HG03460 (cell line): ENCODE measurements at regions not wholly inside any gene's neighbourhood (a gene's known extent, or its start where the extent isn't known, plus 50 kb on each side); places are given as distances from the start of the nearest gene placed in this dataset.

Experiments
- ATAC-seq: cut with Tn5 transposase; IDR thresholded peaks from one replicate; pipeline ENCODE4 v1.9.1; 2021; ENCODE audit not compliant: unreplicated experiment

DNA sequence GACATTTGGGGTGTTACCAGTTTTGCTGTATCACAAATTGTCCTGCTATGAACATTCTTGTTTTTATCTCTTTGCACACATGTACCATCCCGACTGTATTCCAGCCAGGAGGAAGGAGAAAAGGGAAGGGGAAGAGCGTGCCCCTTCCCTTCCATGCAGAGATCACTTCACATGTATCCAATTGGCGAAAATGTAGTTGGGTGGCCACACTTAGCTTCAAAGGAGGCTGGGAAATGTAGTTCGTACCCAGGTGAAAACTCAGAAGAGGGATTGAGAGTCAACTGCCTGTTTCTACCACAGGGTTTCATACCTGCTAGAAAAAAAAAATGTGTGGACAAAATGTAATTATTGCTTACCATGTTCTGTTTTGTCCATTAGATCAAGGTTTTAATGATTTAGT, 189.1 kb upstream of the PELI2 start:
- ATAC-seq, result no peak

GRCh38 chr14:55930016-55930784, 188.0 kb upstream of the PELI2 start:
- ATAC-seq, result no peak

GRCh38 chr14:55936691-55937090, 181.5 kb upstream of the PELI2 start:
- ATAC-seq, result no peak

DNA sequence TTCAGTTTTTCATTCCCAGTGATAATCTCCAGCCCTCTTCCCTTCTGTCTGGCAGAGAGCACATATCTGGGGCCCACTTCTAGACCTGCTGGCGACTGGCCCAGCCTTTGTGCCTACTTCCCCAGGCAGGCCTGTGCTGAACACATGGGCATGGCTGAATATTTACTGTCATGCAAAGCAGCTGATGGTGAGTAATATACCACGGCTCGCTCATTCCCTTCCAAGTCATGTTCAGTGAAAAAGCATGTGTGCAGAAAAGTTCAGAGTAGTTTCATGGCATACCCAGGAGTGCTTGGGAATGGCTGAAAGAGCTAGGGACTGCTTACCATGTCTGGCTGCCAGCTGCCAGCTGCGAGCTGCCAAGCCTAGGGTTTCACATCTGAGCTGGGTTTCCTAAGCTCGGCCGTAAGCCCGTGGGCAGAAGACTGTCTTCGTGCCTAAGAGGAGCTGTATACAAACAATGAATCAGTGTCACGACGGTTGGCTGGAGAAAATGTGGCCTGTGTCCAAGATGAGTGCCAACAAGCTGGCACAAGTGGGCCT, 179.9 kb upstream of the PELI2 start:
- no peak for ATAC-seq

- ATAC-seq, result no peak
Measured at GRCh38 chr14:55942076-55942654, 176.0 kb upstream of the PELI2 start.

DNA sequence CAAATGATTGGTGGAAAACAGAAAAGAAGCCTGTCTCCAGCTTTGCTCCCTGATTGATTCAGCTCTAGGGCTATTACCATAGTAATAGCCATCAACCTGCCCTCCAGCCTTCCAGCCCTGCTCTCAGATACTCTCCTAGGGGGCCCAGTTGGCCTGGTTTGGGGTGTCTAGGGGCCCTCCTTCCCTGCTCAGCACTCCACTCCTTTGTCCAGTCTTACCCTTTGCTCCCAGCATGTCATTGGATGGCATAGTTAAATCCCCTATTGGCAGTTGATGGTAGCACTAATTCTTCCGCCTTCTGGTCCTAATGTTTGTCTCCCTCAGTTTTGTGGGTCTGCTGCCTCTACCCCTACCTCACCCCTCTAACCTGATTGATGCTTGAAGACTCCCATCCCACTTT, 175.4 kb upstream of the PELI2 start:
- ATAC-seq, result no peak

DNA sequence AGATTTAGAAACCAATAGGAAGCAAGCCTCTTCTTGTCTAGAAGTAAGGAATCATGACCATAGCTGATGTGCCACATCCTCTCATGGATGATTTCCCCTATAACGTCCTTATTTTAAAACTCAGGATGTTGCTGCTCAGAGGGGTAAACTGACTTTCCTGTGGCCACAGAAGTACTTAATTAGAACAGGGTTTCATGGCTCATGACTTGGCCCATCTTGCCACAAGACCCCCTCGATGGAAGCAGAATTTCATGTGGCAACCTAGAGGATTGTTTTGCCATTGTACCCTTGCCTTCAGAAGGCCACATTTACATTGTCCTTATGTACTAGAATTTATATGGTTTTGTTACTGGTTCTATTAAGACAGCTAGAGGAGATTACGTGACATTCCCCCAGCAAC, 173.5 kb upstream of the PELI2 start:
- no peak for ATAC-seq

GRCh38 chr14:55946231-55946630, 172.0 kb upstream of the PELI2 start:
- ATAC-seq, result no peak

DNA sequence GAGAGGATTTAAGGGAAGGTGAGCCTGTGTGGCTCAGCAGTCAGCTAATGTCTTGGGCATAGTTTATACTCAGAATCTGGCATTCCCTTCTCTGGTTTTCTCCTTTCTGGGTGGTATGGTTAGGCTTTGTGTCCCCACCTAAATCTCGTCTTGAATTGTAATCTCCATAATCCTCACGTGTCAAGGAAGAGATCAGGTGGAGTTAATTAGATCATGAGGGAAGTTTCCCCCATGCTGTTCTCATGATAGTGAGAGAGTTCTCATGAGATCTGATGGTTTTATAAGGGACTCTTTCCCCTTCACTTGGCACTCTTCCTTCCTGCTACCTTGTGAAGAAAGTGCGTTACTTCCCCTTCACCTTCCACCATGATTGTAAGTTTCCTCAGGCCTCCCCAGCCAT, 169.8 kb upstream of the PELI2 start:
- ATAC-seq, result no peak

DNA sequence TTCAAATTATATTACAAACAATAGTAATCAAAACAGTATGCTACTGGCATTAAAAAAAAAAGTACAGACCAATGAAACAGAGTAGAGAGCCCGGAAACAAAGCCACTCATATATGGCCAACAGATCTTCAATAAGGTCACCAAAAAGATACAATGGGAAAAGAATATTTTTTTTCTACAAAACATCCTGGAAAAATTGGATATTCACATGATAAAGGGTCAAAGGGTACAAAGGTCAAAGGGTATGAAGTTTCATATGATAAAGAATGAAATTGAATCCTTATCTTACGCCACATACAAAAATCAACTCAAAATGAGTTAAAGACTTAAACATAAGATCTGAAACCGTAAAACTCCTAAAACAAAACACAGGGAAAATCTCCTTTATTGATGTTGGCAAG, 168.5 kb upstream of the PELI2 start:
- no peak for ATAC-seq

DNA sequence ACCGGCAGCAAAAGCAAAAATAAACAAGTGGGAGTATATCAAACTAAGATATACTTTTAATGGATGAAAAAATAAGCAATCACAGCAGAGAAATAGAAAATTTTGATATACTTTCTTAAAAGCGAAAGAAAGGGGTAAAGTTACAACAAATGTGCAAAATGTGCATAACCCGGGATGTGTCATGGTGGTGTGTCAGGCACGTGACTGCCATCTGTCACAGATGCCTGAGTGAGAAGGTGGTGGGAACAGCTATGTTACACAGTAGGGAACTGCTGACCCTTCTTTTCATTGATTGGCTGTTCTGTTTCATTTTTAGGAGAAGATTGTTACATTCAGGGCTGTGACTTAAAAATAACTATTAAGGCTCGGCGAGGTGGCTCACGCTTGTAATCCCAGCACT, 168.1 kb upstream of the PELI2 start:
- ATAC-seq, result no peak

DNA sequence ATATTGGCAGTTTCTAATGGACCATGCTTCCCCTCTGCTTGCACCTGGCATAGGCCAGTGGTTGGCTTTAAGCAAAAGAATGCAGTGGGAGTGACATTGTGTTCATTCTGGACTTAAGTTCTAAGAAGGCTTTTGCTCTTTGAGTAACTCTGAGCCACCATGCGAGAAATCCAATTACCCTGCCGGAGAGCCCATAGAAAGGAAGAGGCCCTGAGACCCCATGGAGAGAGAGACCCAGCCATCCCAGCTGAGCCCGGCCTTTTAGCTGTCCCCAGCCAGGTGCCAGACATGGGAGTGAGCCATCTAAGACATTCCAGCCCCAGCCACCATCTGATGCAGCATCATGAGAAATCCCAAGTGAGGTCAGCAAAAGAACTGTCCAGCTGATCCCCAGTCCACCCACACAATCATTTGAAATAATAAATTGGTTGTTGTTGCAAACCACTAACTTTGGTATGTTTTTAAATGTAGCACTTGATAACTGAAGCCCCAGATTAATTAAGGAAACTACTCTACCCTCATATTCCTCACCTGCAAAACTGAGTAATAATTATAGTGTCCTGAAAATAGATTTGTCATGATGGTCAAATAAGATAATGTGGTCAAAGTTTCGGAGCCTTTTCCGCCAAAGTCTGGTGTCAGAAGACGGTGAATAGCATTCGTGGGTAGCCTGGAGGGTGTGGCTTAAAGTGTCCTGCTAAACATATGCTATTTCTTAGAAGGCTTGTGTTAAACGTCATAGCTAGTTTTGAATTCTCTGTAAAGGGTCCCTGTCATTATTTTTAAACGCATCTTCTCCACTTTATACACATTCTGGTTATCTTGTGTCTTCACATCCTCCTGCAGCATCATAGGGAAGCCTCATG, 166.6 kb upstream of the PELI2 start:
- ATAC-seq, result no peak

DNA sequence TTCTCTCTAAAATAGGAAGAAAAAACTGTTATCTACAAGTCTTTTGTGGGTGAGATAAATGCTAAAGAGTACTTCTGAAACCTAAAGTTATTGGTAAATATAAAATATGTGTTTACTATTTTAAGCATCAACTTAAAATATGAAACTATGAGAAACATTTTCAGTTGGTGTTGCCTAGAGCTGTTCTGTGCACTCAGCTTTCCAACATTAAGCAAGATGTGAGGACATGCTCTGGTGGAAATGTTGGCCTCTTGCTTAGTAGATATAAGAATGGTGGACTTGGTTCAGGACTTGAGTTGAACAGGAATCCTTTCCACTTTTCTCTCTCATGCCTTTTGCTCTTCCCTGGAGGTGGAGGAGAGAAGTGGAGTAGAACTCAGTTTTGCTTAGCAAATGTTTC, 164.1 kb upstream of the PELI2 start:
- ATAC-seq, result no peak

DNA sequence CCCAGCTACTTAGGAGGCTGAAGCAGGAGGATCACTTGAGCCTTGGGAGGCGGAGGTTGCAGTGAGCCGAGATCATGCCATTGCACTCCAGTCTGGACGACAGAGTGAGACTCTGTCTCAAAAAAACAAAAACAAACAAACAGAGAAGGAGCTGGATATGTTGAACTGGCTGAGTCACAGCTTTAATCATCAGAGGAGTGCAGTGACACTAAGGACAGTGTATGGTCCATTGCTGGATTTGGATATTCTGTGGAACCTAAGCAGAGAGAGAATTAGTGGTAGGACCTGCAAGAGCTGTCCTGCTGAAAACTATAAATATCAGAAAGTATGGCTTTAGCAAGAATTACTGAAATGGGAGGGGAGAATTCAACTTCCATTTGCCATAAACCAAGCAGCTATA, 163.0 kb upstream of the PELI2 start:
- ATAC-seq, result no peak

- no peak for ATAC-seq
Measured at GRCh38 chr14:55957950-55958349, 160.3 kb upstream of the PELI2 start.

DNA sequence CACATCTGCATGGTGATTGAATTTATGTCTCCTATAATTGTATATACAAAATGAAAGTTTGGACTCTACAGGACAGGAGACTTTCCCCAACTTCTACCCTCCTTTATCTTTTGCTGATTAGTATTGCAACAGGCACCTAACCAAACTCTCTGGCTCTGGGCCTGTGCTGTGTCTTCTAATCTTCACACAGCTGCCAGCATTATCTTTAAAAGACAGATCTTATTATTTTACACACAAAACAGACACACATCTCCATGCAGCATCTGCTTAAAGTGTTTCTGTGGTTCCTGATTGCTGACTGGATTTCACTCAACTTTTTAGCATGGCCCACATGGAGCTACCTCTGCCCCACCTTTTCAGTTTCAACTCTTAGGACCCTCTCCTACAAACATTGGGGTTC, 154.9 kb upstream of the PELI2 start:
- no peak for ATAC-seq

DNA sequence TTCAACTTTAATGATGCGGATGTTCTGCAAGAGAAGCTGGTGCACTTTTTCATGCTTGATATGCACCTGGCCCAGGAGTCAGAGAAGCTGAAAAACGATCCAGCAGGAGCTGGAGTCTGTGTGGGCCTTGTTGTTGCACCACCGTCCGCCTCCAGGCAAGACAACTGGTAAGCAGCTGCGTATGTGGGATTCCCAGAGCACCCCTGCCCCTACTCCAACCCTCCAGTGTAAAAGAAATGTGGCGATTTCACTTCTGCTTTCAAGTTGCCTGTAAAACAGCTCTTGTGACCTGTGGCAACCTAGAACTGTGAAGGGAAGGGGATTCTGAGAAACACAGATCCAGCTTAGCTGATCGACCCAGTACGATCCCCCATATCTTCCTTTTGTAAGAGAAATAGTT, 154.1 kb upstream of the PELI2 start:
- ATAC-seq, result no peak

DNA sequence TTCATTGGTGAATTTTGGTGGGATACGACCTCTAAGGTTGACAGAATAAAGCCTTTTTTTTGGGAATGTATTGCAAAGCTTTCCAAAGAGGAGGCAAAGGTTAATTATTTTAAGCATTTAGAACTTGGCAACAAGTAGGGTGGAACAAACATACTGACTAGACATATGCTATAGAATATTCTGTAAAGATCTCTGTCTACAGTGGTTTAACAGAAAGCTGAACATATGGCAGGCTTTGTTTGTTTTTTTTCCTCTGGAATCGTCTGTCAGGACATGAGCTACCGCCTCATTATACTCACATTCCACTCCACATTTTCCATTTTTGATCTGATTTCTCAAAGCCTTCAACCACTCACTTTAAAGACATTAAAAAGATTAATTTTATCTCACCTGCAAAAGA, 153.4 kb upstream of the PELI2 start:
- no peak for ATAC-seq

GRCh38 chr14:55965851-55966250, 152.4 kb upstream of the PELI2 start:
- ATAC-seq, result no peak

DNA sequence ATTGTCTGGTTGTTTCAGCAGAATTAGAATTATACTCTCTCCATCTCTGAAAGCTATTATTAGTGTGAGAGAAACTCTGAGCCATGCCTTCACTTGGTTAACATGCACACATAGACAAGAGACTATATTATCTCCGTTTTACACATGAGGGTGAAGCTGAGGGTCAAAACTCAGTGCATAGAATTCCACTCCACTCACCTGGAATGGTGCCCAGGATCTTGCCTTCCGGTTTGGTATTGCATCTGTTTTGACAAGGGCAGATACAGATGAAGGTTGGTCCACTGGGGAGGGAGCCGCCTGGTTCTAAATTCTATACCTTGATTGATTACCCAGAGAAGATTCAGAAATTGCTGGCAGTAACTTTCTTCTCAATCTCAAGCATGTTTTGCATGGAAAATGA, 149.5 kb upstream of the PELI2 start:
- ATAC-seq, result no peak

DNA sequence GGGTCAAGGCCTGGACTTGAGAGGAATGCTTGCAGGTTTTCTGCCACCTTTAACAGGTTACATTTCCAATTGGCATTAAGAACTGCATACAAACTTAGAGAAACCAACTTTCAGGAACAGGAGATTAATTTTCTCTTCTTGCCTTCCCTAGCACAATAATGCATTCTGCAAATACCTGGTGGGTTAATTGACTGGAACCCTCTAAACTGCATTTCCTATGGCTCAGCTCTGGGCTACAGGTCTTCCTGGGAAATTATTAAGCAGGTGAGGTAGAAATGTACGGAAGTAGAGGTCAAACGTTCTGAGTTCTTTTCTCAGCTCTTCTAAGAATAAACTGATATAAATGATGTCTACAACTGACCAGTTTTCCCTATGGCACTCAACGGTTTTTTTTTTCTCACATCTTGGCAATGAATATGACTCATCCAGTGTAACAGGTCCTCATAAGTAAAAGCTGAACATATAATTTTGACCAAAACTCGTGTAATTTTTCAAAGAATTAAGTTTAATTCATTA, 144.9 kb upstream of the PELI2 start:
- no peak for ATAC-seq
